GM19372 (cell line): ENCODE measurements at regions not wholly inside any gene's neighbourhood (a gene's known extent, or its start where the extent isn't known, plus 50 kb on each side); places are given as distances from the start of the nearest gene placed in this dataset.

Experiments used
- ATAC-seq: cut with Tn5 transposase; IDR thresholded peaks from one replicate; pipeline ENCODE4 v1.9.1; 2021; ENCODE audit warnings: mild to moderate bottlenecking, low read depth, moderate library complexity; ENCODE audit not compliant: unreplicated experiment

GRCh38 chr9:118449554-118449953 is 745.4 kb downstream of the TLR4 start:
- no peak for ATAC-seq

GRCh38 chr9:118455259-118455658 is 751.1 kb downstream of the TLR4 start:
- ATAC-seq, result no peak

GRCh38 chr9:118455788-118456187 is 751.6 kb downstream of the TLR4 start:
- ATAC-seq, result no peak

GRCh38 chr9:118457171-118458000 is 753.2 kb downstream of the TLR4 start:
- no peak for ATAC-seq

GRCh38 chr9:118459913-118460312 is 755.7 kb downstream of the TLR4 start:
- no peak for ATAC-seq

- ATAC-seq, result no peak
Observed at GRCh38 chr9:118463419-118463818, 759.2 kb downstream of the TLR4 start.

GRCh38 chr9:118473521-118473920 is 769.3 kb downstream of the TLR4 start:
- no peak for ATAC-seq

- no peak for ATAC-seq
Observed at GRCh38 chr9:118478752-118479151, 774.5 kb downstream of the TLR4 start.

- no peak for ATAC-seq
Observed at GRCh38 chr9:118482306-118482705, 778.1 kb downstream of the TLR4 start.

- no peak for ATAC-seq
Observed at GRCh38 chr9:118483677-118484076, 779.5 kb downstream of the TLR4 start.

- ATAC-seq, result no peak
Observed at GRCh38 chr9:118503236-118503635, 799.0 kb downstream of the TLR4 start.

- no peak for ATAC-seq
Observed at GRCh38 chr9:118510711-118511110, 806.5 kb downstream of the TLR4 start.

GRCh38 chr9:118515947-118516346 is 811.7 kb downstream of the TLR4 start:
- ATAC-seq, result no peak

- no peak for ATAC-seq
Observed at GRCh38 chr9:118521261-118521660, 817.1 kb downstream of the TLR4 start.

- ATAC-seq, result peak; percentile 94
Observed at GRCh38 chr9:118522093-118523028, 818.2 kb downstream of the TLR4 start.

GRCh38 chr9:118527261-118527660 is 823.1 kb downstream of the TLR4 start:
- ATAC-seq, result no peak

GRCh38 chr9:118529210-118529609 is 825.0 kb downstream of the TLR4 start:
- peak; percentile 40 for ATAC-seq

GRCh38 chr9:118529624-118530214 is 825.5 kb downstream of the TLR4 start:
- peak; percentile 81 for ATAC-seq

GRCh38 chr9:118532592-118532991 is 828.4 kb downstream of the TLR4 start:
- no peak for ATAC-seq

- ATAC-seq, result no peak
Observed at GRCh38 chr9:118533101-118533500, 828.9 kb downstream of the TLR4 start.

- ATAC-seq, result no peak
Observed at GRCh38 chr9:118533850-118534249, 829.6 kb downstream of the TLR4 start.
